Stimulated activated CD4-positive, alpha-beta T cell treated with anti-CD3 and anti-CD28 coated beads, Interleukin-12 subunit alpha, Interleukin-12 subunit beta, amount 100 ng/mL, for 24 hours (primary cell): ENCODE measurements at regions not wholly inside any gene's neighbourhood (a gene's known extent, or its start where the extent isn't known, plus 50 kb on each side); places are given as distances from the start of the nearest gene placed in this dataset.
"Not testable (repeated sequence)": the region's sequence is repeated elsewhere in the genome, so short reads cannot be mapped to it uniquely, and the experiment has no call there.

Experiments used
- DNase-seq, 2 experiments: peaks; one replicate each; pipeline ENCODE4 v3.0.0-alpha.2; 2020; ENCODE audit warnings: low read depth in 2 of 2

- no peak for DNase-seq
Measured at GRCh38 chr17:20938988-20939615, 103.7 kb downstream of the USP22 start.

- DNase-seq: no peak
Measured at GRCh38 chr17:20941872-20942271, 100.9 kb downstream of the USP22 start.

- DNase-seq: peak in 1 of 2 experiments; percentile 15
Measured at GRCh38 chr17:20944014-20944865, 98.6 kb downstream of the USP22 start.

- not testable (repeated sequence) for DNase-seq
Measured at GRCh38 chr17:20947708-20948107, 95.1 kb downstream of the USP22 start.

GRCh38 chr17:20948984-20949777 lies 93.6 kb downstream of the USP22 start:
- peak in 1 of 2 experiments; percentile 15 for DNase-seq
